Activated T-cell treated with anti-CD3 and anti-CD28 coated beads for 1 hour (primary cell): ENCODE measurements at regions not wholly inside any gene's neighbourhood (a gene's known extent, or its start where the extent isn't known, plus 50 kb on each side); places are given as distances from the start of the nearest gene placed in this dataset.
"Not testable (repeated sequence)": the region's sequence is repeated elsewhere in the genome, so short reads cannot be mapped to it uniquely, and the experiment has no call there.

Experiments used
- DNase-seq: peaks from one replicate; pipeline ENCODE4 v3.0.0-alpha.2; 2020; ENCODE audit warnings: low read depth

DNA sequence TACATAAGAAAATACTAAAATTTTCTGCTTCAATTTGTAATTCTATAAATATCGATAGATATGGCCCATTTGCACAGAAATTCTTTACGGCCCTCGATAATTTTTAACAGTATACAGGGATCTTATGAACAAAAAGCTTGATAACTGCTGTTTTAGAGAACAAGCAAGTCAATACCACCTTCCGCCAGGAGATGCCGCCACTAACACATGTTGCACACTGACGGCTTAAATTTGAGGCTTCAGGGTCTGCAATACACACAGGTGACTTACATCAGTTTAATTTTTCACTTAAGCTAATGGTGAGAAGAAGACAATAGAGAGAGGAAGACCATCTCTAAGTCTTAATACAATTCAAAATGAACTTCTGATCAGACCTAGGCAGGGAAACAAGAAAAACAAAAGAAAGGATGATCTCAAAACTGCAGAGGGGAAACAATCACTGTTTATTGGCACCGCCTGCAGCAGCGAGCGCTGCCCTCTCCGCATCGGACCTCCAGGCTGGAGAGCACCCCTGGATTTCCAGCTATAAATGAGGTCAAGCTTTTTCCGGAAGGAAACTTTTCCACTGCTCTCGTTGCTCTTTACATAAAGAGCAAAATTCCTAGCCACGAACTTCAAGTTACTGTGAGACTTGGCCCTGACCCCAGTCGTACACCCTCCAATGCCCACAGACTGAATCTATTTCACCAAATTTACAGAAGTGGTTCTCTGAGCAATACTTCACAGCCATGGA is 53.9 kb downstream of the OTOR start:
- DNase-seq: peak; percentile 51

DNA sequence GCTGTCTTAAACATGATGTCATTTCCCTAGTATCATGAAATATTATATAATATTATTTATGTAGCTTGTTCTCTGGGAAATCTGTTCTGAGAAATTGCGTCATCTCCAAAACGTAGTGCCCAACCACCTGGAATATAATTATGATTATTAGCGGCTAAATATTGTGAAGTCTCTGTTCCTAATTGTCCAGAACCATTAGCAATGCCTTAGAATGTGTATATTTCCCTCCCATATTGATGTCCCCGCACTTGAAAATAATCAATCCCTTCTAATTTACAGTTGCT is 54.4 kb downstream of the OTOR start:
- no peak for DNase-seq

DNA sequence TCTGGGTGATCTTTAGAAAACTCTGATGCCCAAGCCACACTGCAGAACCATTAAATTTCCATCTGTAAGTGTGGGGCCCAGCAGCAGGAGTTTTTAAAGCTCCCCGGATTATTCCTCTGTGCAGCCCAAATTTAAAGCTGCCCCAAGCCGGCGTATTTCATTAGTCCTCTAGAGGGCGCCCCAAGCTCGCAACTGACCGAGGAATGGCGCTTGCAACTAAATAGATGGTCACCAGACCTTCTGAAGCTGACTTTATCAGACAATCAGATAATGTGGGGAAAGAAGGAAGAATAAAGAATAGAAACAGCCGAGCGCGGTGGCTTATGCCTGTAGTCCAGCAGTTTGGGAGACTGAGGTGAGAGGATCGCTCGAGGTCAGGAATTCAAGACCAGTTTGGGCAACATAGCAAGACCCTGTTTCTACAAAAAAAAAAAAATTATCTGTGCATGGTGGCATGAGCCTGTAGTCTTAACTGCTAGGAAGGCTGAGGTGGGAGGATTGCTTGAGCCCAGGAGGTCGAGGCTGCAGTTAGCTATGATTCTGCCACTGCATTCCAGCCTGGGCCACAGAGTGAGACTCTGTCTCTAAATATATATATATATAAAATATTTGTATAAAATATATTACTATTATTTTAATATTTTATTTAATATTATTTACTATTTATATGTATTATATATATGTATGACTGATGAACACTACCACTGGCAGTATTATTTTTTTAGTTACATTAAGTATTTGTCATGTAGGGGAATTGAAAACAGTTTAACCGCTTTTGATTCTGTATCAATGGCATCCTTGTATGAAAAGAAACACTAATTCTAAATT is 56.0 kb downstream of the OTOR start:
- DNase-seq: peak; percentile 5

- DNase-seq: no peak
Measured at GRCh38 chr20:16804793-16805187, 56.6 kb downstream of the OTOR start.

- DNase-seq: no peak
Measured at GRCh38 chr20:16806061-16806460, 57.9 kb downstream of the OTOR start.

GRCh38 chr20:16806886-16807285 is 58.7 kb downstream of the OTOR start:
- DNase-seq: no peak

DNA sequence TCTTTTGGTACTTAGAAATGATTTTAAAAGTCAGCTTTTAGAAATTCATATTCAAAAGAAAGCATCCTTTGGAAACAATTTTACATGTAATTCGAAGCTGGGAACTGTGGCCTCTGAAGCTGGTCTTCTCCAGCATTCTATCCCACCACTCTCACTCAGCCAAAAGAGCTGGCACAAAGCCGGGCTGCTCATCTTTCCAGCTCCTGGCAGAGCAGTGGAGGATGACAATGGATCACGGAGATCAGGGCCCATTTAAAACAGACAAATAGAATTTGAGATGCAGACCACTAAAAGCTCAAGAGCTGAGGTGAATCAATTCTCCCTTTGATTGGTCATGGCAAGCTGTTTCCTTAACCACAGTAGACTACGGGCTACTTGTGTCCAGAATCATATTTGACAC is 60.6 kb downstream of the OTOR start:
- no peak for DNase-seq

GRCh38 chr20:16810216-16810615 is 62.1 kb downstream of the OTOR start:
- DNase-seq: no peak

GRCh38 chr20:16816192-16816591 is 68.0 kb downstream of the OTOR start:
- no peak for DNase-seq

DNA sequence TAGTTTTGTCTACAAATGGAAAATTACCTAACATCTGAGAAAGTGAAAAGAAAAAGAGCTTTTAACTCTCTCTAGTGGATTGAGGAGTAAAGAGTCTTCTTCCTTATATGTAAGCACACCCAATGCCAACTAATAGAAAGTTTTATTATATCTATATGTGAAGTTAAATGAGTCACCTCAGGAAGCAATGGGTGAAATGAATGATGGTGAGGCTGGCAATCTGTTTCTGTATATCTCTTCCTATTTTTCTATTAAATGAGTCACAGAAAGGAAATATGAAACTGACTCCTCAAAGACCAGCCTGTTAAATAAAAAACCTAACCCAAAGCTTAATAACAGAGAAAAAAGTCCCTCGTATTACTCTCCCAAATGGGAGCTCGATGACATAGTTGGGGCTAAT is 71.3 kb downstream of the OTOR start:
- no peak for DNase-seq

DNA sequence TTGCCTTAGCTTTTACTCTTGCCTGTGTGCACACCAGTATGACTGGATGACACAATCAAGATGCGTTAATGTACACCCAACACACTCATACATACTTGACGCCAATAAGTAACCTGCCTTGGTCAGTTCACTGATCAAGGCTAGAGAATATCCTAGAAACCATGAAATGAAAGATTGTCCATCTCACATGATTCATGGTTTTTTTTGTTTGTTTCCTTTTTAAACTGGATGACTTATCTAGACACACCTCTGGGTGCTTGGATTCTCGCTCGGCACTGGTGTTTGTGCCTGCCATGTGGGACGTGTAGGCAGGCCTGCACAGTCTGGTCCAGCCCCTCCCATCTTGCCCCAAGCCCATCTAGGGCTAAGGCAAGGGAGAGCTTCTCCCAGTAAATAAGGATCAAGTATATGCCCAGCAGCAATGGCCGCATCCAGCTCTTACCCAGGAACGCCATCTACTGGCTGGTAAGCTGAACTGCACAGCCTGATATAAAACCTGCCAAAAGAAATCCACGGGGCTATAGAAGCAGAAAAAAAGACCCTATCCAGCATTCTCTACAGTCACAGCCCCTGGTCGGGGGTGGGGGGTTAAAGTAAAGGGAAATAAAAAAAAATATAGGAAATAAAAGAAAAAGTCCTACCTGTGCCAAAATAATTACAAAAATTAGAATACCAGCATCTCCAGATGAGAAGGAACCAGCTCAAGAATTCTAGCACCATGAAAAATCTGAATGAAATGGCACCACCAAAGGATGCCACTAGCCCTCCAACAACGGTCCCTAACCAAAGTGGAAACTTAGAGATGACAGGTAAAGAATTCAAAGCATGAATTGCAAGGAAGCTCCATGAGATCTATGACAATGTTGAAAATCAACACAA is 73.3 kb downstream of the OTOR start:
- DNase-seq: no peak

- no peak for DNase-seq
Measured at GRCh38 chr20:16824664-16825063, 76.5 kb downstream of the OTOR start.

- no peak for DNase-seq
Measured at GRCh38 chr20:16828666-16829305, 80.6 kb downstream of the OTOR start.

DNA sequence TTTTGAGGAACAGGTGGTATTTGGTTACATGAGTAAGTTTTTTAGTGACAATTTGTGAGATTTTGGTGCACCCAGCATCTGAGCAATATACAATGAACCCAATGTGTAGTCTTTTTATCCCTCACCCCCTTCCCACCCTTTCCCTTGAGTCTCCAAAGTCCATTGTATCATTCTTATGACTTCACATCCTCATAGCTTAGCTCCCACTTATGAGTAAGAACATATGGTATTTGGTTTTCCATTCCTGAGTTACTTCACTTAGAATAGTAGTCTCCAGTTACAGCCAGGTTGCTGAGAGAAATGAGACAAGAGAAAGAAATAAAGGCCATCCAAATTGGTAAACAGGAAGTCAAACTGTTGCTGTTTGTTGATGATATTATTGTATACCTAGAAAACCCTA is 87.5 kb downstream of the OTOR start:
- not testable (repeated sequence) for DNase-seq

DNA sequence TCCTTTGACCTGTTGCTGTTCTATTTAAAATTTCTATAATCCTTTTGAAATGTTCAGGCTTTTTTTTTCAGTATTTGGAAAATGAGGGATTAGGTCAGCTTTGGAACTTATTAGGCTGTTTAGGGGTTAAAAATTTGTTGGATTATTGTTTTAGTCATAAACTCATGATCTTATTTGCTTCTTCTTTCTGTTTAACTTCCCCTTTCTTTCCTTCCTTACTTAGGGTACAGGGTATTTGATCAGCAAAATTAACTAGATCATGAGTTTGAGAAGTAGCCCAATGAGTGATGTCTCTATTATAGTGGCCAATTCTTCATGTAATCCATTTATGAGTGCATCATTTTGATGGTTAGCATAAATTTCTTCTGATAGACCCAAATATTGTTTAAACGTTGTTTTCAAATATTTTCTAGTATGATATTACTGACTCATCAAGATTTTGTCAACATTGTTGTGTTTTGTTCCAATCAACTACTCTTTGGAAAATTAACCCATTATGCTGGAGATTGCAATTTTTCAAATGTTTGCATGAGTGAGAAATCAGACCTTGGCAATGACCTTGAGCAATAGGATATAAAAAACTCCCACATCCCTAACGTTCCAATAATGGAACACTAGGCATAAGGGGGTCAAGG is 94.4 kb downstream of the OTOR start:
- DNase-seq: no peak

DNA sequence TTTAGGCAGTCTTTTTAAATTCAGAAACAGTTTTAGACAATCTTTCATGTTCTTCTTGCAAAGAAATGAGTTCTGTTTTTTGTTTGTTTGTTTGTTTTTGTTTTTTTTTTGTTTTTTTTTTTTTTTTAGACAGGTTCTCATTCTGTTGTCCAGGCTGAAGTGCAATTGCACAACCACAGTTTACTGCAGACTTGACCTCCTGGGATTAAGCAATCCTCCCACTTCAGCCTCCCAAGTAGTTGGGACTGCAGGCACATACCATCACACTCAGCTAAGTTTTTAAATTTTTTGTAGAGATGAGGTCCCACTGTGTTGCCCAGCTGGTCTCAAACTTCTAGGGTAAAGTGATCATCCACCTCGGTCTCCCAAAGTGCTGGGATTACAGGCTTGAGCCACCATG is 96.2 kb downstream of the OTOR start:
- no peak for DNase-seq

DNA sequence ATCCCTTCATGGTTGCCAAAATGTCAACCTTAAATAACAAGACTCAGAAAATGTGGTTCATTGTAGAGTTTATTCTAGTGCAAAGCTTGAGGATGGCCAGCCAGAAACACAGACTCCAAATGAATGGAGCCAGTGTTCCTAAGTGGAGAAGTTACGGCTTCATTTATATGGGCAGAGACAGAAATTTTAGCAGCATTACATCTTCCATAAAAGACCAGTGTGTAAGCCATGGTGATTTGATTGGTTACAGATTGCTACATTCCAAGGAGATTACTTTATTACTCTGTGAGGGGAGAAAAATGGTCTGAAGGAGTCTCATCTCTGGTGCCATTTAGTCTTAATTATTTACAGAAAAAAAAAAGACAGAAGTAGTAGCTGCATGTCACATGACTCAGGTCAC is 97.8 kb downstream of the OTOR start:
- no peak for DNase-seq

DNA sequence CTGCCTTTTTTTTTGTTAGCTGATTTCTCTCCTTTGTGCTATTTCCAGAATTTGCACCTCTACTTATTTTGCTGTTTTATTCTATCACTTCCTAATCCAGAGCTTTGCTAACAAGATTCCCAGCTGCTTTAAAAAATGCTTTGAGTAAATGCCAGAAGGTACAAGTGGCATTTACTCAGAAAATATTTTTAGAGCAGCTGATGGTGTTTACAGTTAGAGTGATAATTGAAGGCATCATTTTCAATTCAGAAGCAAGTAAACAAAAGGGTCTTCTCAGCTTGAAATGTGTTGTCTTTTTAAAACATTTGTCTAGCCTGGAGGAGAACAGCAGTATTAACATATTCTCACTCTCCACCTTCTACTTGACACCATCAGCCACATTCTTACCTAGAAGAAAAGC is 99.9 kb downstream of the OTOR start:
- no peak for DNase-seq

GRCh38 chr20:16848526-16848925 is 100.4 kb downstream of the OTOR start:
- DNase-seq: no peak

DNA sequence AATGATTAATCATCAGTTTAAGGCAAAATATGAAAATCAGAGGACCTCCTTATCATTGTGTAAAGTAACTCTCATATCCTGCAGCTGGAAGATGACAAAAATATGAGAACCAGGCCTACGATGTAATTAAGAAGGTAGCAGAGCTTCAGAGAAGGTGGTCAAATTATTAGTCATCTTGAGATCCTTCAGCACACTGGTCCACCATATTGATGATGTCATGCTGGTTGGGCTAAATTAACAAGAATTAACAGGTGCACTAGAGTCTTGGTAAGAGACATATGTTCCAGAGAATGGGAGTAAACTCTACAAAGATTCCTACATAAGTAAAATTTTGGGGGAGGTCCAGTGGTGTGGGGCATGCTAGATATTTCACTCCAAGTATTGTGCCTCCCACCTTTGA is 112.8 kb downstream of the OTOR start:
- no peak for DNase-seq

DNA sequence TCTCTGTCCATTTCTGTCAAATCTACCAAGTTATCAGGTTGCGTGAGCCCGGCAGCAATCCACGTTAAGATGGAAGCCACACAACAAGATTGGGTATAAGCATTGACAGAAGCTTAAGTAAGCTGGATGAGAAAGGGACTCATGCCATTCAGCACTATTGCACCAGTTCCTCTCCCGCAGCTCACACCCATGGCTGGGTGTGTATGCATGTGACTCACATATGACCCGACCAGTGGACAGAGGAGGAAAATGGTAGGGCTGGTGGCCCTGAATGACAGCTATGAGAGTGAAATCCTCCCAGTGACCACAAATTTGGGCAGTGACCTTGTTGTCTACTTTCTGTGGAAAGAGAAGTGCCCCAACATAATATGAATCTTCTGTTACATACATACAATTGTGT is 113.5 kb downstream of the OTOR start:
- no peak for DNase-seq

DNA sequence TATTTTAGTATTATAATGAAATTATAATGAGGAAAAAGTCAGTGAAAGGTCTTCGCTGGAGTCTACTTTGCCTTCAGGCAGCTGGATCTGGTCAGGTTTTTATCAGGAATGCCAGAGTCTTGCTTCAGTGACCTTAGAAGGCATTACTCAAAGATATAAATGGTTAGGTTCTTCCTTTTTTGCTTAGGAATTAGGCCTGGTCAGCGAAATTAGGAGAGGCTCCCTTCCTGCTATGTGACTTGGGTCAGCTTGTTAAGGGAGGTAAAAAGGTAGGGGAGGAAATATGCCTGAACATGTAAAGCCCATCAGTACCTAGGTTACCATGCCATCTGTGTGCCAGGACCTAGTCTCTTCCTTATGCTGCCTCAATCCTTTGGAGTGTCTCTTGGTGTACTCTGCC is 115.1 kb downstream of the OTOR start:
- no peak for DNase-seq
